ENCODE measurements at regions not wholly inside any gene's neighbourhood (a gene's known extent, or its start where the extent isn't known, plus 50 kb on each side); places are given as distances from the start of the nearest gene placed in this dataset.

DNA sequence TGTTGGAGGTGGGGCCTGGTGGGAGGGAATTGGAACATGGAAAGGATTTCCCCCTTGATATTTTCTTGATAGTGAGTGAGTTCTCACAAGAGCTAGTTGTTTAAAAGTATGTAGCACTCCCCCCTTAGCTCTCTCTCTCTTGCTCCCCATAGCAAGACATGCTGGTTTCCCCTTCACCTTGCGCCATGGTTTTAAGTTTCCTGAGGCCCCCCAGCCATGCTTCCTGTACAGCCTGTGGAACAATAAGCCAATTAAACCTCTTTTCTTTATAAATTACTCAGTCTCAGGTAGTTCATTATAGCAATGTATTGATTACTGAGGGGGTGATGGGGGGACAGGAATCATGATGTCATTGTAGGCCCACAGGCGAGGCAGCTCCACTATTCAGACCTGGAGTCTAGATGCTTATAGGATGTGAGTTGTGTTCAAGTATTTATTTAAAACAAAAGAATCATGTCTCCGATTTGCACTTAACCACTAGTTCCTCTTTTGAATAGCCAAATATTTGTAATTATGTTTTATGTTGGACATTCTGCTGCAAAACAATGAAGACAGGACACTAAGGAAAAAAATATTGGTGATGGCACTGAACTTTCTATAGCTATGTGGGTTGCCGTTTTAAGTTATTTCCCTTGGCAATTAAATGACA, 156.6 kb downstream of the TMEM38B start:
- DNase-seq (ENCODE audit: low read depth) = peak; percentile 7
- H3K4me3 ChIP-seq (ENCODE audit: low read depth, low read length) = no peak overlapping the region
- TF ChIP-seq POLR2A (IDR thresholded peaks at IDR 0.05; ENCODE audit: extremely low read depth, insufficient read length) = no peak
- TF ChIP-seq MYC (IDR thresholded peaks at IDR 0.05; ENCODE audit: low read depth, low read length) = no peak
- TF ChIP-seq, protein P1, sequence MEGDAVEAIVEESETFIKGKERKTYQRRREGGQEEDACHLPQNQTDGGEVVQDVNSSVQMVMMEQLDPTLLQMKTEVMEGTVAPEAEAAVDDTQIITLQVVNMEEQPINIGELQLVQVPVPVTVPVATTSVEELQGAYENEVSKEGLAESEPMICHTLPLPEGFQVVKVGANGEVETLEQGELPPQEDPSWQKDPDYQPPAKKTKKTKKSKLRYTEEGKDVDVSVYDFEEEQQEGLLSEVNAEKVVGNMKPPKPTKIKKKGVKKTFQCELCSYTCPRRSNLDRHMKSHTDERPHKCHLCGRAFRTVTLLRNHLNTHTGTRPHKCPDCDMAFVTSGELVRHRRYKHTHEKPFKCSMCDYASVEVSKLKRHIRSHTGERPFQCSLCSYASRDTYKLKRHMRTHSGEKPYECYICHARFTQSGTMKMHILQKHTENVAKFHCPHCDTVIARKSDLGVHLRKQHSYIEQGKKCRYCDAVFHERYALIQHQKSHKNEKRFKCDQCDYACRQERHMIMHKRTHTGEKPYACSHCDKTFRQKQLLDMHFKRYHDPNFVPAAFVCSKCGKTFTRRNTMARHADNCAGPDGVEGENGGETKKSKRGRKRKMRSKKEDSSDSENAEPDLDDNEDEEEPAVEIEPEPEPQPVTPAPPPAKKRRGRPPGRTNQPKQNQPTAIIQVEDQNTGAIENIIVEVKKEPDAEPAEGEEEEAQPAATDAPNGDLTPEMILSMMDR (IDR thresholded peaks at IDR 0.05; ENCODE audit: low read depth, low read length) = no peak
- TF ChIP-seq, protein P2, sequence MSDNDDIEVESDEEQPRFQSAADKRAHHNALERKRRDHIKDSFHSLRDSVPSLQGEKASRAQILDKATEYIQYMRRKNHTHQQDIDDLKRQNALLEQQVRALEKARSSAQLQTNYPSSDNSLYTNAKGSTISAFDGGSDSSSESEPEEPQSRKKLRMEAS (IDR thresholded peaks at IDR 0.05; ENCODE audit: low read depth, low read length) = no peak

DNA sequence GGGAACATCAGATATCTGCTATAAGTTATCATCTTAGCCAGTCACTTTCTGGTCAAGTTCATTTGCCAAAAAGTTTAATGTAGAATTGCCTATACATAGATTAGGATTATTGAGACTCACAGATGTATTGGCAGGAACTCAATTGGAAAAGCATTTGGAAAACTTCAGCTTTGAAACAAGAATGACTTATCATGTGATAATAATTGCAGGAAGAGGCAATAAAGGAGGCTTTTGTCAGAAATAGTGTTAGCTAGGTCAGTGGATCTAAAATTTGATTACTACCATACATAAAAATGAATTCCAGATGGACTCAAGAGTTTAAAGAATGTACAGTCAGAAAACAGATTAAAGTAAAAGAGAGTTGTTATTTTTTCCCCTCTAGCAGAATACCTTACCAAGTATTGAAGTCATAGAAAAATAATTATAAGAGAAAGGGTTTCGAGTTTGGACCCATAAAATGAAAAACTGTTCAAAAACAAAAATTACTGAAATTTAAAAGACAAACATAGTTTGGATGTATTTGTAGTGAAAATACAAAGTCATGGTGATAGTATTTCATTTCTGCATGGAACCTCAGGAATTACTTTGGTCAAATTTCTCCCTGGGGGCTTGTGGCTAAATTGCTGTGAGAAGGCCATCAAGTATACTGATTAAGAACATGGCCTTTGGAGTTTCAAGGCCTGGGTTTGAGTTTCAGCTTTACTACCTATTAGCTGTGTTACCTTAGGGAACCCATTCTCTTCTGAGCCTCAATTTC, 159.9 kb downstream of the TMEM38B start:
- no peak overlapping the region for H3K4me3 ChIP-seq (ENCODE audit: low read depth, low read length)
- TF ChIP-seq MYC (IDR thresholded peaks at IDR 0.05; ENCODE audit: low read depth, low read length) (no peak), POLR2A (IDR thresholded peaks at IDR 0.05; ENCODE audit: extremely low read depth, insufficient read length) (no peak)
- TF ChIP-seq, protein P2 (IDR thresholded peaks at IDR 0.05; ENCODE audit: low read depth, low read length) = no peak
- TF ChIP-seq, protein P1 (IDR thresholded peaks at IDR 0.05; ENCODE audit: low read depth, low read length) = no peak
- no peak for DNase-seq (ENCODE audit: low read depth)

DNA sequence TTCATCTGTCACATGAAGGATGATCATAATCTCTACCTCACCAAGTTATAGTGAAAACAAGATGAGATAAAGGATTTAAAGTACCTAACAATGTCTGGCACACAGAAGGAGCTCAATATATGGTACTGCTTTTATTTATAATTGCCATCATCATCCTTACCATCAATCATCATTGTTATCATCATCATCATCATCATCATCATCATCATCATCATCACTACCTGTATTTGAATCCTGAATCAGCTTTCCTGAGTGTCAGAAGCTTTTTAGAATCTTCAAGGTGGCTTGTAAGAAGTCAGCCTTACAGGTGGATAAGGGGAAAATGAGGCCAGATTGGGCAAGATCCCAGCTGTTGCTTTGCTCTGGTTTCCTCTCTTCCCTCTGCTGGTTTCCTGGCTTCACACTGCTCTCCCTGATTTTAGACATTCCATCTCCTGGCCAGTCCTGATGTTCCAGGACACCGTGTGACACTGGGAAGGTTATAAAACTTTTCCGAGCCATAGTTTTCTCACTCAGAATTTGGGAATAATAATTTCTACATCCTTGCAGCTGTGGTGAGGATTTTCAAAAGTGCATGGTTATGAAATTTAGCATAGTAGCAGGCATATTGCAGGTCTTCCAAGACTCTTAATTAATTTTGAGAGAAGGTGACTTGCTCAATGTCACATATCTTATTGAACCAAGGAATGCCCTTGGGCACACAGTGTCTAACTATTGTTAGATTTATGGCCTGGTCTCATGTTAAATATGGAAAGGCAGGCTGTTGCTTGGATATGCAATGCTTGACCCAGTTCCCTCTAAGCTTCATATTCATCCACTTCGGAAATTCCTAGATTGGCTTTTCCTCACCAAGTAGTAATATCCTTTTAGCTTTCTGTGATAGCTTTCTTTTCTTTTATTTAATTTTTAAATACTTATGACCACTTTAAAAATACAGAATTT, 160.7 kb downstream of the TMEM38B start:
- H3K4me3 ChIP-seq (ENCODE audit: low read depth, low read length) = no peak overlapping the region
- no peak for DNase-seq (ENCODE audit: low read depth)
- TF ChIP-seq, protein P2 (IDR thresholded peaks at IDR 0.05; ENCODE audit: low read depth, low read length) = no peak
- no peak for TF ChIP-seq MYC (IDR thresholded peaks at IDR 0.05; ENCODE audit: low read depth, low read length)
- TF ChIP-seq POLR2A (IDR thresholded peaks at IDR 0.05; ENCODE audit: extremely low read depth, insufficient read length) = no peak
- TF ChIP-seq, protein P1 (IDR thresholded peaks at IDR 0.05; ENCODE audit: low read depth, low read length) = no peak

DNA sequence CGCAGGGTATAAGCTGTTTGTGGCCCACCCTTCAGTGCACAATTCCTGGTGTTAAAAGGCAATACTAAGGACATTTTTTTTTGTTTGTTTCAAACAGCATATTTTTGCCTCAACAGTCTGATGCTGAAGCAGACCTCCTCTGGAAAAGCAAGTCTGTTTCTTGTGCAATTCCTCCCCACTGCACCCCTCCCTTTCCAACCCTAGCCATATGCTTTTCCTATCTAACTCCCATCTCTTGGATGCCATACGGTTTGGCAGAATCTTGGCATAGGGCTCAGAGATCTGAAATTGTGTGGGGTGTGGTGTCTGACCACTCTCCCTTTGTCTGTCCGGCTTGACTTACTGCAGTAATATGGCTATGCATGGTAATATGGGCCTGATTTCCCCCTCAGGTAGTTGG, 161.6 kb downstream of the TMEM38B start:
- no peak overlapping the region for H3K4me3 ChIP-seq (ENCODE audit: low read depth, low read length)
- DNase-seq (ENCODE audit: low read depth) = no peak
- TF ChIP-seq MYC (IDR thresholded peaks at IDR 0.05; ENCODE audit: low read depth, low read length) = no peak
- TF ChIP-seq POLR2A (IDR thresholded peaks at IDR 0.05; ENCODE audit: extremely low read depth, insufficient read length) = no peak
- TF ChIP-seq, protein P2 (IDR thresholded peaks at IDR 0.05; ENCODE audit: low read depth, low read length) = no peak
- TF ChIP-seq, protein P1 (IDR thresholded peaks at IDR 0.05; ENCODE audit: low read depth, low read length) = no peak

DNA sequence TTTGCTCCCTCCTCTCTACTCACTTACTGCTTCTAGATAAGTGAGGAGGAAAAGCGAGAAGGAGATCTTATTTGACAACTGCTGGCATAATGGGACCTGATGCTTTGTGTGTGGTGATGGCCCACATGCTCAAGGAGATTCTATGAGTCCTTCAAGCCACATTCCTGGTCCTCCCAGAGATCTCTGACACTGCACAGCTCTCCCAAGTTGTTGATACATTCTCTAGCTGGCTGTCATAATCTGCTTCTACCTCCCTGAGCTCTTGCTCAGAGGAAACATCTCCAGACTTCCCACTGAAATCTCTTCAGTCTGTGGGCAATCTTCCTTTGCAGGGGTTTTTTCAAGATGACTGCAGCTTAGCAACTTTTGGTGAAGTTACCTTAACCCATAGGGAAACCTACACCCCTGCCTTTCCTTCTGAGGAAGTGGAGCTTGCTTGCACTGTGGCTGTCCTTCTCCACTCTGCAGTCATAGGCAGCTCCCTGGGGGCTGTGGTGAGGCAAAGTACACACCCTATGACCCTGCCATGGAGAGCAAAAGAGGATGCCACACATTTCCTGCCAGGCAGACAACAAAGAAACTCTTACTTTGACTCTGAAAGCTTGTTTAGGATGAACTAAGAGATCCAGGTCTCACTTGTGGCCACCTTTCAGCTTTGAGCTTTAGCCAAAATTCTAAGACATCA, 163.8 kb downstream of the TMEM38B start:
- H3K4me3 ChIP-seq (ENCODE audit: low read depth, low read length) = no peak overlapping the region
- TF ChIP-seq, protein P1 (IDR thresholded peaks at IDR 0.05; ENCODE audit: low read depth, low read length) = no peak
- TF ChIP-seq, protein P2 (IDR thresholded peaks at IDR 0.05; ENCODE audit: low read depth, low read length) = 0 out of 2 replicates have a peak, but pooled peaks have one; percentile 15
- DNase-seq (ENCODE audit: low read depth) = peak; percentile 92

Data from NB4 (cell line).